ENCODE measurements at regions not wholly inside any gene's neighbourhood (a gene's known extent, or its start where the extent isn't known, plus 50 kb on each side); places are given as distances from the start of the nearest gene placed in this dataset.

DNA sequence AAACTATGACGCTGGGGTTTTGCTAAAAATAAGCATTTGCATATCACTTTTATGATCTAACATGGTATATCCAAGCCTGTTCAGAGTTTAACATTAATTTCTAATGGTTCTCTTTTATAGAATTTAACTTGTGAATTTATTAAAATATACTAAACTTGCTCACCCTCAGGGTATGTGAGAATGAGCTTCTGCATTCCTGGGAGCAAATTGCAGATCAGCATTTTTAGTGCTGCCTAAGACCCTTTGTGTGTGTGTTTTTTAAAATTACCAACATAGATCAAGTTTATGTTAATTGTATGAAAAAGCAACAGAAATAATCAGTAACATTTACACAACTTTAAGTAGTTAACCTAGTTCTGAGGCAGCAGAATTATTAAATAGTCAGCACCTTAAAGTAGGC, 218.0 kb upstream of the AGA start:
- TF ChIP-seq RAD21 (IDR thresholded peaks at IDR 0.05; ENCODE audit: low read length) (no peak), SMC3 (IDR thresholded peaks at IDR 0.05; ENCODE audit: low read depth, low read length) (no peak), POLR2A (IDR thresholded peaks at IDR 0.05; ENCODE audit: low read depth, low read length) (no peak), RFX5 (IDR thresholded peaks at IDR 0.05; ENCODE audit: low read depth, low read length) (no peak), RCOR1 (IDR thresholded peaks at IDR 0.05; ENCODE audit: insufficient replicate concordance, low read length) (no peak), CEBPB (IDR thresholded peaks at IDR 0.05; ENCODE audit: low read depth, low read length) (no peak), USF2 (IDR thresholded peaks at IDR 0.05; ENCODE audit: low read depth, low read length) (no peak)
- TF ChIP-seq, protein P1, sequence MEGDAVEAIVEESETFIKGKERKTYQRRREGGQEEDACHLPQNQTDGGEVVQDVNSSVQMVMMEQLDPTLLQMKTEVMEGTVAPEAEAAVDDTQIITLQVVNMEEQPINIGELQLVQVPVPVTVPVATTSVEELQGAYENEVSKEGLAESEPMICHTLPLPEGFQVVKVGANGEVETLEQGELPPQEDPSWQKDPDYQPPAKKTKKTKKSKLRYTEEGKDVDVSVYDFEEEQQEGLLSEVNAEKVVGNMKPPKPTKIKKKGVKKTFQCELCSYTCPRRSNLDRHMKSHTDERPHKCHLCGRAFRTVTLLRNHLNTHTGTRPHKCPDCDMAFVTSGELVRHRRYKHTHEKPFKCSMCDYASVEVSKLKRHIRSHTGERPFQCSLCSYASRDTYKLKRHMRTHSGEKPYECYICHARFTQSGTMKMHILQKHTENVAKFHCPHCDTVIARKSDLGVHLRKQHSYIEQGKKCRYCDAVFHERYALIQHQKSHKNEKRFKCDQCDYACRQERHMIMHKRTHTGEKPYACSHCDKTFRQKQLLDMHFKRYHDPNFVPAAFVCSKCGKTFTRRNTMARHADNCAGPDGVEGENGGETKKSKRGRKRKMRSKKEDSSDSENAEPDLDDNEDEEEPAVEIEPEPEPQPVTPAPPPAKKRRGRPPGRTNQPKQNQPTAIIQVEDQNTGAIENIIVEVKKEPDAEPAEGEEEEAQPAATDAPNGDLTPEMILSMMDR (conservative IDR thresholded peaks at IDR 0.05; ENCODE audit: low read depth, low read length), result no peak

Data from IMR-90 (cell line).